ENCODE measurements at regions not wholly inside any gene's neighbourhood (a gene's known extent, or its start where the extent isn't known, plus 50 kb on each side); places are given as distances from the start of the nearest gene placed in this dataset.

GRCh38 chr7:149569726-149570422 is 72.3 kb upstream of the ZNF746 start:
- no peak for TF ChIP-seq CTCF (IDR thresholded peaks at IDR 0.05; ENCODE audit: low read length)
- no peak for TF ChIP-seq EZH2 (optimal IDR thresholded peaks at IDR 0.05; ENCODE audit: low read depth, low read length)
